Activated CD4-positive, alpha-beta T cell treated with anti-CD3 and anti-CD28 coated beads, Interleukin-2, amount 10 ng/mL, durations not matched to agents 7 days and 5 days (primary cell): ENCODE measurements at regions not wholly inside any gene's neighbourhood (a gene's known extent, or its start where the extent isn't known, plus 50 kb on each side); places are given as distances from the start of the nearest gene placed in this dataset.

Source experiments
- CTCF ChIA-PET: fragments of 350-600 bp; sonication (Branson Sonifier 250); formaldehyde crosslinking; loops from one replicate; lab custom pipeline; 2021; ENCODE audit warnings: antibody characterized with exemption; lab: Charles Lee
- POLR2A ChIA-PET: fragments of 350-600 bp; sonication (Branson Sonifier 250); formaldehyde crosslinking; loops from one replicate; lab custom pipeline; 2021; ENCODE audit warnings: antibody characterized with exemption; lab: Charles Lee
- DNase-seq: peaks from one replicate; pipeline ENCODE4 v3.0.0-alpha.2; 2020
- H3K27ac Mint-ChIP-seq: one replicate; pipeline ENCODE4 v1.8.0; 2021; ENCODE audit warnings: mild to moderate bottlenecking, moderate library complexity, mixed read lengths
- H3K27me3 Mint-ChIP-seq: one replicate; pipeline ENCODE4 v1.8.0; 2021; ENCODE audit warnings: mixed read lengths
- H3K36me3 Mint-ChIP-seq: one replicate; pipeline ENCODE4 v1.8.0; 2021; ENCODE audit warnings: low read depth, mixed read lengths
- H3K4me1 Mint-ChIP-seq: one replicate; pipeline ENCODE4 v1.8.0; 2021; ENCODE audit warnings: mixed read lengths
- H3K4me3 Mint-ChIP-seq: one replicate; pipeline ENCODE4 v1.8.0; 2021; ENCODE audit warnings: mild to moderate bottlenecking, moderate library complexity, mixed read lengths
- H3K9me3 Mint-ChIP-seq: one replicate; pipeline ENCODE4 v1.8.0; 2021; ENCODE audit warnings: mixed read lengths

- DNase-seq = no peak
- Mint-ChIP-seq H3K27me3 (no peaks in the 10 kb centered on the region), H3K9me3 (peaks cover 5% of the 10 kb centered on the region), H3K27ac (no peak overlapping the region), H3K4me1 (no peaks in the 10 kb centered on the region), H3K4me3 (no peak overlapping the region), H3K36me3 (no peaks in the 10 kb centered on the region)
- CTCF ChIA-PET = interaction anchor here (0.6 kb wide), 1 partner anchor 11 kb away, joined by 3 read pairs; no protein-coding TSS in a partner anchor
- POLR2A ChIA-PET = no interaction called here
These were observed 505.1 kb downstream of the TLR4 start for GRCh38 chr9:118209343-118209742.

DNA sequence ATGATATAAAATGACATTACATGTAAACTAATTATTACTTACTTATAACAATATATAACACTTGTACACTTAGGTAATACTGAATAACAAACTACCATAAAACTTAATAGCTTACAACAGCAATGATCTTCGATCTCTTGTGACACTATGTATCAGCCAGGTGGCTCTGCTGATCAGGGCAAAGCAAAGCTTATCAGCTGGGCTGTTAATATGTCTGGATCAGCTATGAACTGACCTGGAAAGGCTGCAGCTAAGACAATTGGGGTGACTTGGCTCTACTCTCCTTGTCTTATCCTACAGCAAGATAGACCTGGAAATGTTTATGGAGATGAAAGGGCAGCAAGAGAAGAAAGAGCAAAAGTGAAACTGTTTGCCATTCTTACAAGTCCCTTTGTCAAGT lies 511.3 kb downstream of the TLR4 start:
- DNase-seq = no peak
- Mint-ChIP-seq H3K36me3 (no peaks in the 10 kb centered on the region), H3K4me1 (no peaks in the 10 kb centered on the region), H3K27me3 (no peaks in the 10 kb centered on the region), H3K9me3 (no peaks in the 10 kb centered on the region), H3K27ac (no peak overlapping the region), H3K4me3 (no peak overlapping the region)
- POLR2A ChIA-PET = no interaction called here
- CTCF ChIA-PET = no interaction called here

GRCh38 chr9:118222375-118222774 lies 518.2 kb downstream of the TLR4 start:
- CTCF ChIA-PET = no interaction called here
- H3K4me1 Mint-ChIP-seq = no peaks in the 10 kb centered on the region
- POLR2A ChIA-PET = no interaction called here
- H3K27me3 Mint-ChIP-seq = no peaks in the 10 kb centered on the region
- no peaks in the 10 kb centered on the region for H3K36me3 Mint-ChIP-seq
- H3K27ac Mint-ChIP-seq = no peak overlapping the region
- no peak overlapping the region for H3K4me3 Mint-ChIP-seq
- no peaks in the 10 kb centered on the region for H3K9me3 Mint-ChIP-seq
- no peak for DNase-seq

- Mint-ChIP-seq H3K4me3 (no peak overlapping the region), H3K9me3 (no peaks in the 10 kb centered on the region), H3K27me3 (no peaks in the 10 kb centered on the region), H3K4me1 (no peaks in the 10 kb centered on the region), H3K27ac (no peak overlapping the region), H3K36me3 (no peaks in the 10 kb centered on the region)
- no peak for DNase-seq
- POLR2A ChIA-PET = no interaction called here
- CTCF ChIA-PET = interaction anchor here (0.7 kb wide), 1 partner anchor 162 kb away, joined by 3 read pairs; no protein-coding TSS in a partner anchor
These were observed 518.9 kb downstream of the TLR4 start for GRCh38 chr9:118223111-118223510.

- no peak for DNase-seq
- Mint-ChIP-seq H3K27me3 (no peaks in the 10 kb centered on the region), H3K4me1 (no peaks in the 10 kb centered on the region), H3K36me3 (no peaks in the 10 kb centered on the region), H3K9me3 (peaks cover 2% of the 10 kb centered on the region), H3K27ac (no peak overlapping the region), H3K4me3 (no peak overlapping the region)
- ChIA-PET CTCF (no interaction called here), POLR2A (no interaction called here)
These were observed 526.1 kb downstream of the TLR4 start for GRCh38 chr9:118230329-118230728.

DNA sequence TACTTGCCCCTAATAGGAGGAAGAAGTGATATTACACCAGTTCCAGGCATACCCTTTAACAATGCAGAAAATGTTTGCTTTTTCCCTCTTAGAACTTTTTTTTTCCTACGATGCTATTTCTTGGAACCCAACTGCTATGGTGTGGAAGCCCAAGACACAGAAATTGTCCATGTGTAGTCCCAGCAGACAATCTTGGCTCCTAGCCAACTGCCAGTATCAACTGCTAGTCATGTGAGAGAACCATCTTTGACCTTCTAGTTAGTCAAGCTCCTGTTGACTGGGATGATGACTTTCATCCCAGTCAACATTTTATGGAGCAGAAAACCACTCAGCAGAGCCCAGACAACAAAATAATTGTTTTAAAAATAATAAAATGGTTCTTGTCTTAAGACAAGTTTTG lies 532.4 kb downstream of the TLR4 start:
- no peak overlapping the region for H3K4me3 Mint-ChIP-seq
- no peaks in the 10 kb centered on the region for H3K9me3 Mint-ChIP-seq
- CTCF ChIA-PET = no interaction called here
- no peaks in the 10 kb centered on the region for H3K4me1 Mint-ChIP-seq
- H3K36me3 Mint-ChIP-seq = no peaks in the 10 kb centered on the region
- POLR2A ChIA-PET = no interaction called here
- H3K27ac Mint-ChIP-seq = no peak overlapping the region
- no peaks in the 10 kb centered on the region for H3K27me3 Mint-ChIP-seq
- DNase-seq = no peak

DNA sequence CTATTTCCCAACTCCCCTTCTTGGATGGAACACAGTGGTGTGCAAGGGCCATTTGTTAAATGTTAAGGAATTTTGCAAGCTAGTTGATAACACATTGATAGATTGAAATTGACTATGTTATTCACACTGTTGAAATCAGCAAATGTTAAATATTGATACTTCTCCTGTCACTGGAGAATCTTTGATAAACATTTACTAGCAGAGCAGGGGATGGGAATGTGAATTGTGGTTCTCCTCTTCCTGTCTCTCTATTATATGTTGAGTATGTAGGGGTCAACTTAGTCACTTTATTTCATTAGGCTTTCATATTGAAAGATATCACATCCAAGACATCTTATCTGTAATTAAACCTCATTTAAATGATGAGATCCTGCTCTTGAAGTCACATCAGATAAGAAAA lies 533.9 kb downstream of the TLR4 start:
- Mint-ChIP-seq H3K4me1 (no peaks in the 10 kb centered on the region), H3K27ac (no peak overlapping the region), H3K4me3 (no peak overlapping the region), H3K27me3 (no peaks in the 10 kb centered on the region), H3K36me3 (no peaks in the 10 kb centered on the region), H3K9me3 (no peaks in the 10 kb centered on the region)
- POLR2A ChIA-PET = no interaction called here
- no peak for DNase-seq
- CTCF ChIA-PET = no interaction called here

GRCh38 chr9:118252027-118252426 lies 547.8 kb downstream of the TLR4 start:
- Mint-ChIP-seq H3K36me3 (no peaks in the 10 kb centered on the region), H3K27me3 (no peaks in the 10 kb centered on the region), H3K4me3 (no peak overlapping the region), H3K9me3 (peaks cover 3% of the 10 kb centered on the region), H3K4me1 (no peaks in the 10 kb centered on the region), H3K27ac (no peak overlapping the region)
- CTCF ChIA-PET = no interaction called here
- POLR2A ChIA-PET = no interaction called here
- no peak for DNase-seq

- no peak for DNase-seq
- peaks cover 12% of the 10 kb centered on the region for H3K9me3 Mint-ChIP-seq
- no peaks in the 10 kb centered on the region for H3K36me3 Mint-ChIP-seq
- H3K4me1 Mint-ChIP-seq = no peaks in the 10 kb centered on the region
- no peak overlapping the region for H3K4me3 Mint-ChIP-seq
- no peak overlapping the region for H3K27ac Mint-ChIP-seq
- CTCF ChIA-PET = no interaction called here
- POLR2A ChIA-PET = no interaction called here
- H3K27me3 Mint-ChIP-seq = no peaks in the 10 kb centered on the region
These were observed 558.0 kb downstream of the TLR4 start for GRCh38 chr9:118262191-118262590.

- Mint-ChIP-seq H3K36me3 (no peaks in the 10 kb centered on the region), H3K4me3 (no peak overlapping the region), H3K4me1 (no peaks in the 10 kb centered on the region), H3K9me3 (peaks cover 10% of the 10 kb centered on the region), H3K27me3 (no peaks in the 10 kb centered on the region), H3K27ac (no peak overlapping the region)
- no peak for DNase-seq
- CTCF ChIA-PET = no interaction called here
- POLR2A ChIA-PET = no interaction called here
These were observed 559.7 kb downstream of the TLR4 start for GRCh38 chr9:118263949-118264348.

DNA sequence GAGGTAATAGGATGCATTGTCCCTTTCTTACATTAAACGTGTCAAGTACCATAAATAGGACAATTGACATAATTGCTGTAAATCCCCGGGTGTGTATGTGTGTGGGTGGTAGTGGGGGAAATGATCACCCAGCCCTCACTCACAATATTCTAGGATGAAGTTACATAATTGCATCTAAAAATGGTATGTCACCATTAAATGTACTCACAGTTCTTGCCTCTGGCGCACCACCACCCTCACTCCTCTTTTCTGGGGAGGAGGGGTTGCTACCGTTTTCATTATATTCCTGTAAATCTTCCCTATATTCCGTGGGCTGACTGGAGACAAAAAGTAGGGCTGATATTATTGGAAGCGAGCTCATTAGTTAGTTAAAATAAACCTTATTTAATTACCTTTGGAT lies 563.8 kb downstream of the TLR4 start:
- H3K4me3 Mint-ChIP-seq = no peak overlapping the region
- no peak overlapping the region for H3K27ac Mint-ChIP-seq
- no peaks in the 10 kb centered on the region for H3K36me3 Mint-ChIP-seq
- H3K4me1 Mint-ChIP-seq = no peaks in the 10 kb centered on the region
- CTCF ChIA-PET = no interaction called here
- H3K9me3 Mint-ChIP-seq = no peaks in the 10 kb centered on the region
- DNase-seq = no peak
- POLR2A ChIA-PET = no interaction called here
- H3K27me3 Mint-ChIP-seq = no peaks in the 10 kb centered on the region

GRCh38 chr9:118269623-118270022 lies 565.4 kb downstream of the TLR4 start:
- ChIA-PET CTCF (no interaction called here), POLR2A (no interaction called here)
- no peaks in the 10 kb centered on the region for H3K9me3 Mint-ChIP-seq
- DNase-seq = no peak
- no peaks in the 10 kb centered on the region for H3K27me3 Mint-ChIP-seq
- no peak overlapping the region for H3K27ac Mint-ChIP-seq
- no peak overlapping the region for H3K4me3 Mint-ChIP-seq
- H3K4me1 Mint-ChIP-seq = no peaks in the 10 kb centered on the region
- H3K36me3 Mint-ChIP-seq = no peaks in the 10 kb centered on the region

DNA sequence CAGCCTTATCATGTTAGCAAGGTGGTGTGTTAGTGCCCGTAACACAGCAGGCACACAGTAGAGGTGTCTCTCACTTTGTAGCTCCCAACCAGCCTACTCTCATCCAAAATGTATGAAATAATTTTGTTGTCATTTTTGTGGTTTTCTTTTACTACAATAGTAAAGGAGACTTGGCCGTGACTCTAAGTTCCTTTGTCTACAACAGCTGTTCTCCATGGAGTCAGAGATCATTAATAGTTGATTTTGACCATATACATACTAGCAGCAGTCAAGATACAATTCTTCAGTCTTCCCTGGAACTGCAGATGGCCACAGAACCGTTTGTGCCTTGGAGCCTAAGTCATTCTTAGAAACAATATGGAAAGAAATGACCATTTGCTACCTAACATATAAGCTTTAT lies 567.1 kb downstream of the TLR4 start:
- no peak overlapping the region for H3K27ac Mint-ChIP-seq
- CTCF ChIA-PET = no interaction called here
- no peaks in the 10 kb centered on the region for H3K27me3 Mint-ChIP-seq
- DNase-seq = no peak
- H3K9me3 Mint-ChIP-seq = no peaks in the 10 kb centered on the region
- H3K4me1 Mint-ChIP-seq = no peaks in the 10 kb centered on the region
- H3K4me3 Mint-ChIP-seq = no peak overlapping the region
- no peaks in the 10 kb centered on the region for H3K36me3 Mint-ChIP-seq
- POLR2A ChIA-PET = no interaction called here

DNA sequence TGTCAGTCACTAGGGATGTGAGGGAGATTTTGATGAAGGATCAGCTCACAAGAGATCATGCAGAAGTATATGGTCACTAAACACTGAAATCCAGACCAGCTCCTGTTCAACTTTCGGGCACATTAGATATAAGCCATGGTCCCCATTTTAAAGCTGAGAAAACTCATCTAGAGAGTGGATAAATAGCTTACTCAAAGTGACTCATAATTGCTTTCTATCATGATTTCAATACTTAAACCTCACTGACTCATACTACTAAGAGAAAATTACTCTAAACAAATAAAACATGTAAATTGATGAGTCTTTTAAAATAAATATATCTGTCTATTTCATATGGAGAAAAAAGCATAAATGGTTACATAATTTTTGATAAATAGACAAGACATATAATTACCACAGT lies 567.7 kb downstream of the TLR4 start:
- no peak for DNase-seq
- no peak overlapping the region for H3K27ac Mint-ChIP-seq
- no peaks in the 10 kb centered on the region for H3K4me1 Mint-ChIP-seq
- H3K36me3 Mint-ChIP-seq = no peaks in the 10 kb centered on the region
- H3K4me3 Mint-ChIP-seq = no peak overlapping the region
- CTCF ChIA-PET = no interaction called here
- no peaks in the 10 kb centered on the region for H3K9me3 Mint-ChIP-seq
- POLR2A ChIA-PET = interaction anchor here (0.5 kb wide), 1 partner anchor 266 kb away, joined by 3 read pairs; no protein-coding TSS in a partner anchor
- H3K27me3 Mint-ChIP-seq = no peaks in the 10 kb centered on the region
